Smooth muscle cell (in vitro differentiated cells): ENCODE measurements at regions not wholly inside any gene's neighbourhood (a gene's known extent, or its start where the extent isn't known, plus 50 kb on each side); places are given as distances from the start of the nearest gene placed in this dataset.
"Not testable (repeated sequence)": the region's sequence is repeated elsewhere in the genome, so short reads cannot be mapped to it uniquely, and the experiment has no call there.

Experiments
- DNase-seq: peaks from one replicate; lab custom pipeline; 2025; ENCODE audit not compliant: unreplicated experiment; lab: John Stamatoyannopoulos, UW
- H2AFZ ChIP-seq: fragments of 200-600 bp; sonication (generic); 2 replicates; pipeline ENCODE4 v1.6.0; 2016; ENCODE audit warnings: antibody characterized with exemption, low read depth, mild to moderate bottlenecking
- H3F3A ChIP-seq: fragments of 200-600 bp; sonication (generic); 2 replicates; pipeline ENCODE4 v1.6.0; 2017; ENCODE audit warnings: antibody characterized with exemption, low read depth
- H3K27ac ChIP-seq: fragments of 200-600 bp; sonication (generic); 2 replicates; pipeline ENCODE4 v1.5.1; 2016; ENCODE audit warnings: low read depth, mild to moderate bottlenecking
- H3K27me3 ChIP-seq: fragments of 200-600 bp; sonication (generic); 2 replicates; pipeline ENCODE4 v1.6.1; 2016; ENCODE audit warnings: low read depth, mild to moderate bottlenecking
- H3K36me3 ChIP-seq: fragments of 200-600 bp; sonication (generic); 2 replicates; pipeline ENCODE4 v1.5.1; 2016; ENCODE audit warnings: low read depth
- H3K4me1 ChIP-seq: fragments of 200-600 bp; sonication (generic); 2 replicates; pipeline ENCODE4 v1.5.1; 2016; ENCODE audit warnings: low read depth
- H3K4me2 ChIP-seq: fragments of 200-600 bp; sonication (generic); 2 replicates; pipeline ENCODE4 v1.6.0; 2016; ENCODE audit warnings: mild to moderate bottlenecking
- H3K4me3 ChIP-seq: fragments of 200-600 bp; sonication (generic); 2 replicates; pipeline ENCODE4 v1.5.1; 2016; ENCODE audit warnings: mild to moderate bottlenecking
- H3K79me2 ChIP-seq: fragments of 200-600 bp; sonication (generic); 2 replicates; pipeline ENCODE4 v1.6.0; 2016; ENCODE audit warnings: low read depth, mild to moderate bottlenecking
- H3K9ac ChIP-seq: fragments of 200-600 bp; sonication (generic); 2 replicates; pipeline ENCODE4 v1.6.0; 2016; ENCODE audit warnings: low read depth
- H3K9me3 ChIP-seq: fragments of 200-600 bp; sonication (generic); replicated peaks from 2 replicates; pipeline ENCODE4 v1.5.1; 2016; ENCODE audit warnings: low read depth
- H4K20me1 ChIP-seq: fragments of 200-600 bp; sonication (generic); 2 replicates; pipeline ENCODE4 v1.6.0; 2016; ENCODE audit warnings: low read depth
- CTCF ChIP-seq: fragments of 200-600 bp; sonication (generic); IDR thresholded peaks from 2 replicates; pipeline ENCODE4 v1.5.1; 2017; ENCODE audit warnings: borderline replicate concordance, mild to moderate bottlenecking, antibody characterized with exemption; ENCODE audit not compliant: insufficient read depth, poor library complexity, severe bottlenecking
- WGBS: methylation state at CpG from one replicate; pipeline ENCODE4 v1.1.7; 2016; ENCODE audit warnings: low lambda C conversion rate; 5-methylcytosine and 5-hydroxymethylcytosine counted together

DNA sequence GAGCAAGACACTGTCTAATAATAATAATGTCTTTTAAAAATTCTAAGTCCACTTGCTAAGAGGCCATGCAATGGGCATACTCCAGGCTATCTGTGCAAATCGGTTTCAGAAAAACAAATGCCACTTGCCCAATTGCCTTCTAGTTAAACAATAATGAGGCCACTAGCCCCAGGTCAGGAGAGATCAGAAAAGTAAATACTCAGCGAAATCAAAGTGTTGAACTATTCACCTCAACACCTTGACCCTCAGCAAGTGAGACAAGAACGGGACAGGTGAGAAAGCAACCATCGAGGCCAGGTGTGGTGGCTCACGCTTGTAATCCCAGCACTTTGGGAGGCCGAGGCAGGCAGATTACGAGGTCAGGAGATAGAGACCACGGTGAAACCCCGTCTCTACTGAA lies 72.3 kb upstream of the SYN3 start:
- H3F3A ChIP-seq = no peaks in the 10 kb centered on the region
- H2AFZ ChIP-seq = no peak overlapping the region
- no peaks in the 10 kb centered on the region for H3K9me3 ChIP-seq
- no peak overlapping the region for H3K4me3 ChIP-seq
- no peak overlapping the region for H3K4me2 ChIP-seq
- no peak for TF ChIP-seq CTCF
- no peak overlapping the region for H3K9ac ChIP-seq
- no peaks in the 10 kb centered on the region for H3K79me2 ChIP-seq
- no peaks in the 10 kb centered on the region for H3K36me3 ChIP-seq
- H3K27me3 ChIP-seq = peaks cover 11% of the 10 kb centered on the region
- WGBS = 90% methylated on average over 9 of the region's 9 CpGs
- no peaks in the 10 kb centered on the region for H3K4me1 ChIP-seq
- no peak overlapping the region for H3K27ac ChIP-seq
- H4K20me1 ChIP-seq = no peaks in the 10 kb centered on the region
- DNase-seq = no peak

DNA sequence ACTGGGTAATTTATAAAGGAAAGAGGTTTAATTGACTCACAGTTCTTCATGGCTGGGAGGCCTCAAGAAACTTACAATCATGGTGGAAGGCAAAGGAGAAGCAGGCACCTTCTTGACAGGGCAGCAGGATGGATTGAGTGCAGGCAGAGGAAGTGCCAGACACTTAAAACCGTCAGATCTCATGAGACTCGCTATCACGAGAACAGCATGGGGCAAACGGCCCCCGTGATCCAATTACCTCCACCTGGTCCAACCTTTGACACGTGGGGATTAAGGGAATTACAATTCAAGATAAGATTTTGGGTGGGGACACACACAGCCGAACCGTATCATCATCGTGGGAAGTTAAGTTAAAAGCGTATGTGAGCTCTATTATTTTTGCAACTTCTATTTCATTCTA lies 71.4 kb upstream of the SYN3 start:
- no peak for DNase-seq
- no peak overlapping the region for H2AFZ ChIP-seq
- H3K9ac ChIP-seq = no peak overlapping the region
- H3K4me1 ChIP-seq = no peaks in the 10 kb centered on the region
- no peaks in the 10 kb centered on the region for H3F3A ChIP-seq
- no peaks in the 10 kb centered on the region for H3K36me3 ChIP-seq
- H3K9me3 ChIP-seq = no peaks in the 10 kb centered on the region
- 72% methylated on average over 10 of the region's 10 CpGs for WGBS
- no peak overlapping the region for H3K4me2 ChIP-seq
- no peaks in the 10 kb centered on the region for H4K20me1 ChIP-seq
- H3K27me3 ChIP-seq = peaks cover 11% of the 10 kb centered on the region
- TF ChIP-seq CTCF = no peak
- H3K4me3 ChIP-seq = no peak overlapping the region
- H3K27ac ChIP-seq = no peak overlapping the region
- no peaks in the 10 kb centered on the region for H3K79me2 ChIP-seq

DNA sequence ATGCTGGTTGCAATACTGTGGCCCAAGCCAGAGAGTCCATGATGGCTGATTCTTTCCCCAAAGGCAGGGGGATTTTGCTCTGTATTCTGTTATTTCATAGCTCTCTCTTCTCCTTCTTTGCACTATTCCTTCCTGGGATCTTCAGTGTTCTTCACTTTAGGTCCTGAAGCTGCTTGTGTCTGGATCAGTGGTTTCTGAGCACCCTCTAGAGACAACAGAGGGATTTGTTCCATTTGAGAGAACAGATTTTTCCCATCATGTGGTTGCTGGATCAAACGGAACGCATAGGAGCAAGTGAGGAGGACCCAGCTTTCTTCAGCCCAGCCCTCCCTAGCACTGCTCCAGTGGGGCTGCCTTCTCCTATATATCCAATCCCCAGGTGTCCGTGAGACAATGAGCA lies 68.7 kb upstream of the SYN3 start:
- Histone ChIP-seq H3K4me3 (no peak overlapping the region), H4K20me1 (no peaks in the 10 kb centered on the region), H3K27me3 (peaks cover 11% of the 10 kb centered on the region), H3K79me2 (no peaks in the 10 kb centered on the region), H3F3A (no peaks in the 10 kb centered on the region), H3K4me2 (no peak overlapping the region), H3K9ac (no peak overlapping the region), H3K9me3 (no peaks in the 10 kb centered on the region), H3K4me1 (no peaks in the 10 kb centered on the region), H2AFZ (no peak overlapping the region), H3K27ac (no peak overlapping the region), H3K36me3 (no peaks in the 10 kb centered on the region)
- TF ChIP-seq CTCF = peak; percentile 32
- WGBS = 16% methylated on average over 3 of the region's 3 CpGs
- no peak for DNase-seq

DNA sequence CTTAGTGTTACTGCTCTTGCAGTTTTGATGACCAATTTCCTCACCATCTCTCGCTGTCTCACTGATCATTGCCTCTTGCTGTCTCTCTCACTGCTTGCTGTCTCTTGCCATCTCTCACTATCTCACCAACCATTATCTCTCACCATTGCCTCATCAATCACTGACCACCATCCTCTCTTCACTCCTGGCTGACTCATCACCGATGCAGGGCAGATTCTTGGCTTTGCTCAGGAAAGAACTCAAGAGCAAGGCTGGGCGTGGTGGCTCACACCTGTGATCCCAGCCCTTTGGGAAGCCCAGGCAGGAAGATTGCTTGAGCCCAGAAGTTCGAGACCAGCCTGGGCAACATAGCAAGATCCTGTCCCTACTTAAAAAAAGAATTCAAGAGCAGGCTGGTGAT lies 66.3 kb upstream of the SYN3 start:
- no peak for TF ChIP-seq CTCF
- H3K9ac ChIP-seq = no peak overlapping the region
- no peaks in the 10 kb centered on the region for H3K4me1 ChIP-seq
- no peak overlapping the region for H3K4me2 ChIP-seq
- H4K20me1 ChIP-seq = no peaks in the 10 kb centered on the region
- H3K4me3 ChIP-seq = no peak overlapping the region
- no peaks in the 10 kb centered on the region for H3K79me2 ChIP-seq
- no peak overlapping the region for H3K27ac ChIP-seq
- H3F3A ChIP-seq = no peaks in the 10 kb centered on the region
- peaks cover 11% of the 10 kb centered on the region for H3K27me3 ChIP-seq
- DNase-seq = no peak
- H3K36me3 ChIP-seq = no peaks in the 10 kb centered on the region
- H3K9me3 ChIP-seq = no peaks in the 10 kb centered on the region
- no peak overlapping the region for H2AFZ ChIP-seq
- 88% methylated on average over 4 of the region's 4 CpGs for WGBS

DNA sequence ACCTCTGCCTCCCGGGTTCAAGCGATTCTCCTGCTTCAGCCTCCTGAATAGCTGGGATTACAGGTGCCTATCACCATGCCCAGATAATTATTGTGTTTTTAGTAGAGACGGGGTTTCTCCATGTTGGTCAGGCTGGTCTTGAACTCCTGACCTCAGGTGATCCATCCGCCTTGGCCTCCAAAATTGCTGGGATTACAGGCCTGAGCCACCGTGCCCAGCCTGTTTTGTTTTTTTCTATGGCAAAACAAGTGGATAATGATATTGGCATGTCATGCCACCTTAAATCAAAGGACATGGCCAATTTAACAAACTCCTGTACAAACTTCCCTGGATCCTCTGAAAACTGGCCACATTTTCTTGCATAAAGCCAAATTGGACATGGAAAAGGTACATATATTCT lies 64.3 kb upstream of the SYN3 start:
- WGBS = 91% methylated on average over 5 of the region's 5 CpGs

More for the DNA sequence above, 64.3 kb upstream of the SYN3 start:
- not testable (repeated sequence) for H3K4me3 ChIP-seq, H3K9ac ChIP-seq, H3K9me3 ChIP-seq, H2AFZ ChIP-seq, H3K4me2 ChIP-seq, H4K20me1 ChIP-seq, DNase-seq, H3K4me1 ChIP-seq, H3K27ac ChIP-seq, H3K27me3 ChIP-seq, H3F3A ChIP-seq, H3K79me2 ChIP-seq, H3K36me3 ChIP-seq
